Lung (tissue), 11 donors: ENCODE measurements at regions not wholly inside any gene's neighbourhood (a gene's known extent, or its start where the extent isn't known, plus 50 kb on each side); places are given as distances from the start of the nearest gene placed in this dataset.

Experiments
- ATAC-seq: fragments of 200-7000 bp; cut with Tn5 transposase; one replicate; pipeline ENCODE4 v1.9.1; 2020; ENCODE audit warnings: moderate number of reproducible peaks; ENCODE audit not compliant: insufficient read depth, low FRiP score
- DNase-seq, 3 donors: peaks; one replicate each; pipeline ENCODE4 v3.0.0-alpha.2; 2013 to 2017
- H3K27ac ChIP-seq, 2 donors: one replicate each; pipeline ENCODE4 v1.5.1; 2013; ENCODE audit warnings: mild to moderate bottlenecking in 2 of 2, moderate library complexity in 2 of 2, control low read depth in 1 of 2, inconsistent platforms in 1 of 2, low read depth in 1 of 2, low read length in 1 of 2
- H3K27me3 ChIP-seq, 3 donors: one replicate each; pipeline ENCODE4 v1.5.1; 2013; ENCODE audit warnings: low read length in 2 of 3; ENCODE audit not compliant: control insufficient read depth in 3 of 3, insufficient read depth in 3 of 3
- H3K36me3 ChIP-seq, 4 donors: one replicate each; pipeline ENCODE4 v1.5.1; 2013; ENCODE audit warnings: low read length in 4 of 4, mild to moderate bottlenecking in 1 of 4, moderate library complexity in 1 of 4; ENCODE audit not compliant: control insufficient read depth in 4 of 4, insufficient read depth in 4 of 4
- H3K4me1 ChIP-seq, 5 donors: one replicate each; pipeline ENCODE4 v1.5.1; 2013; ENCODE audit warnings: low read length in 5 of 5, mild to moderate bottlenecking in 2 of 5, moderate library complexity in 1 of 5; ENCODE audit not compliant: control insufficient read depth in 5 of 5, insufficient read depth in 5 of 5
- H3K4me3 ChIP-seq: one replicate; pipeline ENCODE4 v1.5.1; 2013; ENCODE audit warnings: mild to moderate bottlenecking, control low read depth, moderate library complexity
- H3K9ac ChIP-seq, 2 donors: one replicate each; pipeline ENCODE4 v1.5.1; 2013; ENCODE audit warnings: low read length in 2 of 2, control low read depth in 1 of 2; ENCODE audit not compliant: insufficient read depth in 1 of 2
- H3K9me3 ChIP-seq, 4 donors: one replicate each; pipeline ENCODE4 v1.5.1; 2013; ENCODE audit warnings: low read length in 3 of 4, mild to moderate bottlenecking in 1 of 4, moderate library complexity in 1 of 4; ENCODE audit not compliant: control insufficient read depth in 4 of 4, insufficient read depth in 3 of 4
- WGBS, 2 donors: extraction: QIAGEN DNeasy Blood & Tissue Kit; methylation state at CpG; one replicate each; pipeline ENCODE4 v1.1.7; 2013; 5-methylcytosine and 5-hydroxymethylcytosine counted together
- TF ChIP-seq, protein P1 (sequence below): IDR thresholded peaks from 2 replicates; pipeline ENCODE4 v1.5.1; 2012; ENCODE audit warnings: mild to moderate bottlenecking; ENCODE audit errors: control extremely low read depth, extremely low read depth
- donor health status: control.
- donor health status: control.
- donor health status: Bipolar disorder and iron deficiency.
- donor health status: healthy.
- donor health status: DM: yes; HTN: yes; CAD: no.

DNA sequence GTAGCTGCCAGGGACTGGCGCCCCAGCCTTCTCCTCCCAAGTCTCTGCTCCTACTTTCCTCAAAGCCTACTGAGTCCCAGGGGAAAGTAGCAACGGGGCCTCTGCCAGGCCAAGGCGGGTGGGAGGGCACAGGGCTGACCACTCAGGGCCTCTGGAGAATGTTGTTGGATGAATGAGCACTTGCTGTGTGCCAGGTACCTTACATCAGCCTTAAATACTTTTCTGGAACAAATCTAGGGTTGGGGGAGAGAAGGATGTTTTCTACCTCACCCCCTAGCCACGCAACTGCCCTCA is 119.3 kb upstream of the ZBTB40 start:
- TF ChIP-seq, protein P1, sequence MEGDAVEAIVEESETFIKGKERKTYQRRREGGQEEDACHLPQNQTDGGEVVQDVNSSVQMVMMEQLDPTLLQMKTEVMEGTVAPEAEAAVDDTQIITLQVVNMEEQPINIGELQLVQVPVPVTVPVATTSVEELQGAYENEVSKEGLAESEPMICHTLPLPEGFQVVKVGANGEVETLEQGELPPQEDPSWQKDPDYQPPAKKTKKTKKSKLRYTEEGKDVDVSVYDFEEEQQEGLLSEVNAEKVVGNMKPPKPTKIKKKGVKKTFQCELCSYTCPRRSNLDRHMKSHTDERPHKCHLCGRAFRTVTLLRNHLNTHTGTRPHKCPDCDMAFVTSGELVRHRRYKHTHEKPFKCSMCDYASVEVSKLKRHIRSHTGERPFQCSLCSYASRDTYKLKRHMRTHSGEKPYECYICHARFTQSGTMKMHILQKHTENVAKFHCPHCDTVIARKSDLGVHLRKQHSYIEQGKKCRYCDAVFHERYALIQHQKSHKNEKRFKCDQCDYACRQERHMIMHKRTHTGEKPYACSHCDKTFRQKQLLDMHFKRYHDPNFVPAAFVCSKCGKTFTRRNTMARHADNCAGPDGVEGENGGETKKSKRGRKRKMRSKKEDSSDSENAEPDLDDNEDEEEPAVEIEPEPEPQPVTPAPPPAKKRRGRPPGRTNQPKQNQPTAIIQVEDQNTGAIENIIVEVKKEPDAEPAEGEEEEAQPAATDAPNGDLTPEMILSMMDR = no peak
- peaks cover 0 to 11% (median 0%) of the 10 kb centered on the region in 5 donors for H3K4me1 ChIP-seq
- ATAC-seq = no peak
- H3K9ac ChIP-seq = no peak overlapping the region
- H3K27ac ChIP-seq = no peak overlapping the region
- WGBS, 2 donors = 77 to 82% methylated on average over 4 of the region's 4 CpGs
- H3K9me3 ChIP-seq = no peaks in the 10 kb centered on the region
- no peaks in the 10 kb centered on the region for H3K36me3 ChIP-seq
- H3K27me3 ChIP-seq = peaks cover 0 to 23% (median 19%) of the 10 kb centered on the region in 3 donors
- H3K4me3 ChIP-seq = no peak overlapping the region
- DNase-seq = no peak

DNA sequence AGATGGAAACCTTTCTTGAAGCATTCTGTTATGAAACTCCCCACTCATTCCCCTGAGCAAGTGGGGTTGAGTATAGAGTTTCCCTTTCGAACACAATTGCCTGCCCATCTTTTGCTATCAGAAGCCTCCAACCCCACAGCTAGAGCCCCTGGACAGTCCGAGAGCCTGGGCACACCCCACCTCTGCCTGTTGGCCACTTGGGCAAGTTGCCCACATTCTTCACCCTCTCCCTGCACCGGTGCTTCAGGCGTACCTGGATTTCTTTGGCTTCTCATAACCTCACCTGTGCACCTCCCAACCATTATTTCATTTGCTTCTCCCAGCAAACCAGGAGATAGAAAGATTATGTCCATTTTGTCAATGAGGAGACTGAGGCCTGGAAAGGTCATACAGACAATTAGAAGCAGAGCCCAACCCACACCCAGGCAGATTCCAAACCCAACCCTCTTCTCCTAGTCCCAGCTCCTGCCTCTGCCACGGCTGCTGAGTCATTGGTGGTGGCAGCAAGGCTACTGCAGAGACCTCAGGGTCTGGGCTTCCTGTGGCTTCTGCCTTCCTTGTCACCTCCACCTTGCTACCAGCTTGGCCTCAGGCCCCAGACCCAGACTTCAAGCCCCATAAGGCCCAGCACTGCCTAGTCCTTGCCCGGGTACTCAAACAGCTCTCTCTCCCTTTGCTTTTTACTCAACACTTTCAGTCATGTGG is 118.7 kb upstream of the ZBTB40 start:
- Histone ChIP-seq H3K9me3 (no peaks in the 10 kb centered on the region), H3K4me1 (peaks cover 0 to 11% (median 0%) of the 10 kb centered on the region in 5 donors), H3K4me3 (no peak overlapping the region), H3K36me3 (no peaks in the 10 kb centered on the region), H3K27me3 (peaks cover 0 to 24% (median 22%) of the 10 kb centered on the region in 3 donors), H3K9ac (no peak overlapping the region), H3K27ac (no peak overlapping the region)
- no peak for DNase-seq
- TF ChIP-seq, protein P1 = no peak
- ATAC-seq = no peak
- 48 to 55% methylated on average over 6 of the region's 6 CpGs for WGBS, 2 donors

DNA sequence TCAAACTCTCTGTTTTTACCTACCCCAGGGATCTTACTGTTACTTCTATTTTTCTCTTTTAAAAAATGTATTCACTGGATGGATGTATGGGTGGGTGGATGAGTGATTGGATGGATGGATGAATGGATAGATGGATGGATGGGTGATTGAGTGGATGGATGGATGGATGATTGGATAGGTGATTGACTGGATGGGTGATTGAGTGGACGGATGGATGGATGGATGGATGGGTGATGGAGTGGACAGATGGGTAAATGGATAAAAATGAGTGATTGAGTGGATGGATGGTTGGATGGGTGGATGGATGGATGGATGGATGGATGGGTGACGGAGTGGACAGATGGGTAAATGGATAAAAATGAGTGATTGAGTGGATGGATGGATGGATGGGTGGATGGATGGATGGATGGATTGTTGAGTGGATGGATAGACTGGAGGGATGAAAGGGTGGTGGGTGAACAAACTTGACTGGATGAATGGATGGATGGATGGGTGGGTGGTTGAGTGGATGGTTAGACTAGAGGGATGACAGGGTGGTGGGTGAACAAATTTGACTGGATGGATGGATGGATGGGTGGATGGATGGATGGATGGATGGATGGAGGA is 118.0 kb upstream of the ZBTB40 start:
- DNase-seq (no peak), ATAC-seq (no peak)
- WGBS, 2 donors = 91 to 96% methylated on average over 2 of the region's 2 CpGs

More for the DNA sequence above, 118.0 kb upstream of the ZBTB40 start:
- Histone ChIP-seq H3K4me3 (no peak overlapping the region), H3K9me3 (no peaks in the 10 kb centered on the region), H3K4me1 (peaks cover 0 to 10% (median 0%) of the 10 kb centered on the region in 5 donors), H3K36me3 (no peaks in the 10 kb centered on the region), H3K27me3 (peaks cover 0 to 31% (median 24%) of the 10 kb centered on the region in 3 donors), H3K27ac (no peak overlapping the region), H3K9ac (no peak overlapping the region)
- TF ChIP-seq, protein P1 = no peak
